ENCODE measurements at regions not wholly inside any gene's neighbourhood (a gene's known extent, or its start where the extent isn't known, plus 50 kb on each side); places are given as distances from the start of the nearest gene placed in this dataset.

DNA sequence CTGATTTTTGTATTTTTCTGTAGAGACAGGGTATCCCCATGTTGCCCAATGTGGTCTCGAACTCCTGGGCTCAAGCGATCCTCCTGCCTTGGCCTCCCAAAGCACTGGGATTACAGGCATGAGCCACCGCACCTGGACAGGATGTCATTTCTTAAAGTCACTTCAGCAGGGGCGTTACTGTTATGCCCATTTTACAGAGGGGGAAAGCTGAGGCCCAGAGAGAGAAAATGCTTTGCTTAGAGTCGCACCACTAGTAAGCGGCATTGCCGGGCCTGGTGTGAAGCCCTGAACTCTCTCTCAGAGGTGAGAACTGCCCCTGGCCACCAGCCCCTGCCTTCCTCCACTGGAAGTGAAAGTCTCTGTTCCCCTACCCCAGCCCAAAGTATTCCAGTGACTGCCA lies 207.0 kb downstream of the PHETA1 start:
- Histone ChIP-seq H3K4me3 (no peak overlapping the region), H3K4me1 (no peaks in the 10 kb centered on the region), H3K27me3 (peaks cover 49% of the 10 kb centered on the region), H3K36me3 (no peaks in the 10 kb centered on the region), H3K9me3 (no peaks in the 10 kb centered on the region), H3K27ac (no peak overlapping the region)
- DNase-seq (ENCODE audit: low spot score in 2 of 2): no peak
- 89% methylated on average over 7 of the region's 7 CpGs for WGBS
- TF ChIP-seq, protein P1, sequence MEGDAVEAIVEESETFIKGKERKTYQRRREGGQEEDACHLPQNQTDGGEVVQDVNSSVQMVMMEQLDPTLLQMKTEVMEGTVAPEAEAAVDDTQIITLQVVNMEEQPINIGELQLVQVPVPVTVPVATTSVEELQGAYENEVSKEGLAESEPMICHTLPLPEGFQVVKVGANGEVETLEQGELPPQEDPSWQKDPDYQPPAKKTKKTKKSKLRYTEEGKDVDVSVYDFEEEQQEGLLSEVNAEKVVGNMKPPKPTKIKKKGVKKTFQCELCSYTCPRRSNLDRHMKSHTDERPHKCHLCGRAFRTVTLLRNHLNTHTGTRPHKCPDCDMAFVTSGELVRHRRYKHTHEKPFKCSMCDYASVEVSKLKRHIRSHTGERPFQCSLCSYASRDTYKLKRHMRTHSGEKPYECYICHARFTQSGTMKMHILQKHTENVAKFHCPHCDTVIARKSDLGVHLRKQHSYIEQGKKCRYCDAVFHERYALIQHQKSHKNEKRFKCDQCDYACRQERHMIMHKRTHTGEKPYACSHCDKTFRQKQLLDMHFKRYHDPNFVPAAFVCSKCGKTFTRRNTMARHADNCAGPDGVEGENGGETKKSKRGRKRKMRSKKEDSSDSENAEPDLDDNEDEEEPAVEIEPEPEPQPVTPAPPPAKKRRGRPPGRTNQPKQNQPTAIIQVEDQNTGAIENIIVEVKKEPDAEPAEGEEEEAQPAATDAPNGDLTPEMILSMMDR (IDR thresholded peaks at IDR 0.05): no peak
- TF ChIP-seq EP300 (IDR thresholded peaks at IDR 0.05) (no peak), POLR2AphosphoS5 (IDR thresholded peaks at IDR 0.05) (no peak), POLR2A (IDR thresholded peaks at IDR 0.05) (no peak)

DNA sequence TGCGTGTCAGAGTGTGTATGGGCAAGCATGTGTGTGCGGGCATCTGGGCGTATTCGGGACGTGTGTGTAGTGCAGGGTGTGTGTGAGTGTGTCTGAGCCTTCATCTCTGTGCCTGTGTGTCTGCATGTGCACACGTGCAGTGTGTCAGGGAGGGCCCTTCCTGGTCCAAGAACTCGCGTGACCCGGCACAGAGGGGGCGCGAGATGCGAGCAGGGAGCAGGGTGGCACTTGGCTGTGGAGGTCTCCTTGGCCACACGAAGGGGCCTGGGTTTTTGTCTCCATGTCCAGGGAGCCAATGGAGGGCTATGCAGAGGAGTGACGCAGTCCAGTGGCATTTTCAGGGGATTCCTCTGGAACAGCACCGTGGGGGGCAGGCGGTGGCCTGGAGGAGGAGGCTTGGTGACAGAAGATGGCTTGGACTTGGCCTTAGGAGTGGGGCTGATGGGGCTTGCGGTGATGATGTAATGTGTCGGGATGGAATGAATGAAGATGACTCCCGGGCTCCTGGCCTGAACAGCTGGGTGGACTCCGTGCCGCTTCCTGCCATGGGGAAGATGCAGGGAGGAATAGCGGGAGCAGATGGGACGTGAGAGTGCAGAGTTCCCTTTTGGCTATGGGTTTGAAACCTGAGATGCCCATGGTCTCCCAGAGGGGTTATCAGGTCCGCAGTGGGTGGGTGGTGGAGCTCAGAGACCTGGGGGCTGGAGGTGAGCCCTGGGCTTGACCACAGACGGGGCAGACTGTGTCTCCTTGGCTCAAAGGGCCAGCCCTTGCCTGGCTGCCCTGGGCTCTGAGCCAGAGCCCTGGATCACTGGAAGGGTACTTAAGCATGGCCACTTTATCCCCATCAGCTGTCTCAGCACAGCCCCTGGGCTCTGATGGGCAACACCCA lies 208.3 kb downstream of the PHETA1 start:
- peaks cover 55% of the 10 kb centered on the region for H3K27me3 ChIP-seq
- H3K4me3 ChIP-seq: no peak overlapping the region
- DNase-seq (ENCODE audit: low spot score in 2 of 2): no peak
- TF ChIP-seq POLR2AphosphoS5 (IDR thresholded peaks at IDR 0.05) (no peak), POLR2A (IDR thresholded peaks at IDR 0.05) (no peak)
- no peak overlapping the region for H3K27ac ChIP-seq
- no peaks in the 10 kb centered on the region for H3K36me3 ChIP-seq
- no peaks in the 10 kb centered on the region for H3K9me3 ChIP-seq
- WGBS: 63% methylated on average over 25 of the region's 25 CpGs
- H3K4me1 ChIP-seq: no peaks in the 10 kb centered on the region

DNA sequence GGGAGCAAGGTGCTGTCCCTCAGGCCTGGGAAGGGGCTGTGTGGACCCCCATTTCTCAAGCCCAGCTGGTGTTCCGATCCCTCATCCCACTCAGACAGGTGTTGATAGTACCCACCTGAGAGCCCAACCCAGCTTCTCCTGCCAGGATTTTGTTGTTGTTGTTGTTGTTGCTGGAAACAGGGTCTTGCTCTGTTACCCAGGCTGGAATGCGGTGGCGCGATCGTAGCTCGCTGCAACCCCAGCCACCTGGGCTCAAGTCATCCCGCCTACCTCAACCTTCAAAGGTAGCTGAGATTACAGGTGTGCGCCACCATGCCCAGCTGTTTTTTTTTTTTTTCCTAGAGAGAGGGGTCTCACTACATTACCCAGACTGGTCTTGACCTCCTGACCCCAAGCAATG lies 209.9 kb downstream of the PHETA1 start:
- WGBS: 76% methylated on average over 8 of the region's 8 CpGs
- Histone ChIP-seq H3K27me3 (peaks cover 71% of the 10 kb centered on the region), H3K9me3 (no peaks in the 10 kb centered on the region), H3K4me1 (no peaks in the 10 kb centered on the region), H3K4me3 (no peak overlapping the region), H3K27ac (no peak overlapping the region), H3K36me3 (no peaks in the 10 kb centered on the region)
- TF ChIP-seq, protein P1 (IDR thresholded peaks at IDR 0.05): no peak
- TF ChIP-seq POLR2A (IDR thresholded peaks at IDR 0.05): no peak
- TF ChIP-seq EP300 (IDR thresholded peaks at IDR 0.05): no peak
- no peak for TF ChIP-seq POLR2AphosphoS5 (IDR thresholded peaks at IDR 0.05)
- DNase-seq (ENCODE audit: low spot score in 2 of 2): no peak

DNA sequence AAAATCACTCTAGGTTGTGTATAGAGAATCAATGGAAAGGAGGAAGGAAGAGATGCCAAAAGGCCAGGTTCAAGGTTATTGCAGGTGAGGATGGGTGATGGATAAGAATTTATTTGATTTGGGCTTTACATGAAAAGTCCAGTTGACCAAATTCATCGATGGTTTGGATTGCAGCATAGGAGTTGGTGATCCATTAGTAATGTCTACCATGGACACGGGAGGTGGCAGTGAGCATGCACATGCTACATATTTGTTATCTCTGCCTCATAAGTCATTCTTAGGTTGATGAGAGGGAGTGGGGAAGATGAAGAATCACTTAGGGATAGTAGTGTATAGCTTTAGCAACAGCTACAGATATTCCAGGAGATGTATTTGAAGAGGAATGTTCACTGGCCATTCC lies 211.4 kb downstream of the PHETA1 start:
- Histone ChIP-seq H3K36me3 (no peaks in the 10 kb centered on the region), H3K27ac (no peak overlapping the region), H3K27me3 (peaks cover 77% of the 10 kb centered on the region), H3K9me3 (no peaks in the 10 kb centered on the region), H3K4me3 (no peak overlapping the region), H3K4me1 (no peaks in the 10 kb centered on the region)
- 80% methylated on average over 2 of the region's 2 CpGs for WGBS
- TF ChIP-seq, protein P1 (IDR thresholded peaks at IDR 0.05): no peak
- no peak for TF ChIP-seq POLR2A (IDR thresholded peaks at IDR 0.05)
- no peak for TF ChIP-seq EP300 (IDR thresholded peaks at IDR 0.05)
- no peak for TF ChIP-seq POLR2AphosphoS5 (IDR thresholded peaks at IDR 0.05)
- DNase-seq (ENCODE audit: low spot score in 2 of 2): no peak

DNA sequence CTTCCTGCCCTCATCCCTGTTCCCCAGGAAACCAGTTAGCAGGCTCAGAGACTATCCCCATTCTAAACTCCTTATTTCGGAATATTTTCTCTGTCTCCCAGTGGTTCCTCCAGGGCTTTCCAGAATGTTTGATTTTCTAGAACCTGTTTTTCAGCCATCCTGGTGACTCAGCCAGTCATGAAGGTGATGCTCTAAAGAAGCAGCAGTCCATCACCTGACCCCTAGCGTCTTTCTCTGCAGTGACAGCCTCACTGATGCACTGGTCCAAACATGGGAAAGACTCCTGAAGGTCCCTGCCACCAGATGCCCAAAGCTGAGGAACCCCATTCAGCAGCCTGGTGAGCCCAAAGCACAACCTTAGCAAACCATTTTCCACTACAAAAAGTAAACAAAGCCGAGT lies 212.6 kb downstream of the PHETA1 start:
- WGBS: 61% methylated on average over 3 of the region's 3 CpGs
- no peak for DNase-seq (ENCODE audit: low spot score in 2 of 2)
- no peak for TF ChIP-seq POLR2AphosphoS5 (IDR thresholded peaks at IDR 0.05)
- TF ChIP-seq, protein P1 (IDR thresholded peaks at IDR 0.05): no peak
- TF ChIP-seq POLR2A (IDR thresholded peaks at IDR 0.05): no peak
- TF ChIP-seq EP300 (IDR thresholded peaks at IDR 0.05): no peak
- Histone ChIP-seq H3K27ac (no peak overlapping the region), H3K4me3 (no peak overlapping the region), H3K27me3 (peaks cover 69% of the 10 kb centered on the region), H3K9me3 (no peaks in the 10 kb centered on the region), H3K36me3 (no peaks in the 10 kb centered on the region), H3K4me1 (no peaks in the 10 kb centered on the region)
